GM23248 (cell line): ENCODE measurements at regions not wholly inside any gene's neighbourhood (a gene's known extent, or its start where the extent isn't known, plus 50 kb on each side); places are given as distances from the start of the nearest gene placed in this dataset.

Experiments used
- DNase-seq: peaks from one replicate; pipeline ENCODE4 v3.0.0-alpha.2; 2015
- H2AFZ ChIP-seq: fragments of 200-600 bp; sonication (generic); 2 replicates; pipeline ENCODE4 v1.6.1; 2016; ENCODE audit warnings: antibody characterized with exemption
- H3F3A ChIP-seq: fragments of 200-600 bp; sonication (generic); 2 replicates; pipeline ENCODE4 v1.6.1; 2016; ENCODE audit warnings: mild to moderate bottlenecking, antibody characterized with exemption, mixed run types; ENCODE audit not compliant: insufficient read depth
- H3K27ac ChIP-seq: fragments of 200-600 bp; sonication (generic); 2 replicates; pipeline ENCODE4 v1.5.1; 2016; ENCODE audit warnings: mild to moderate bottlenecking
- H3K27me3 ChIP-seq: fragments of 200-600 bp; sonication (generic); replicated peaks from 2 replicates; pipeline ENCODE4 v1.6.1; 2016; ENCODE audit warnings: mild to moderate bottlenecking; ENCODE audit not compliant: insufficient read depth
- H3K36me3 ChIP-seq: fragments of 200-600 bp; sonication (generic); 2 replicates; pipeline ENCODE4 v1.6.1; 2016; ENCODE audit warnings: low read depth, mild to moderate bottlenecking
- H3K4me1 ChIP-seq: fragments of 200-600 bp; sonication (generic); 2 replicates; pipeline ENCODE4 v1.6.1; 2016; ENCODE audit warnings: mild to moderate bottlenecking; ENCODE audit not compliant: insufficient read depth
- H3K4me2 ChIP-seq: fragments of 200-600 bp; sonication (generic); one replicate; pipeline ENCODE4 v1.6.1; 2016; ENCODE audit warnings: mild to moderate bottlenecking; ENCODE audit not compliant: unreplicated experiment
- H3K4me3 ChIP-seq: fragments of 200-600 bp; sonication (generic); 2 replicates; pipeline ENCODE4 v1.5.1; 2016; ENCODE audit warnings: mild to moderate bottlenecking
- H3K79me2 ChIP-seq: fragments of 200-600 bp; sonication (generic); 2 replicates; pipeline ENCODE4 v1.6.1; 2016; ENCODE audit warnings: mild to moderate bottlenecking; ENCODE audit not compliant: insufficient read depth
- H3K9ac ChIP-seq: fragments of 200-600 bp; sonication (generic); 2 replicates; pipeline ENCODE4 v1.6.1; 2016; ENCODE audit warnings: mild to moderate bottlenecking
- H3K9me2 ChIP-seq: fragments of 200-600 bp; sonication (generic); 2 replicates; pipeline ENCODE4 v1.6.1; 2016; ENCODE audit warnings: mixed run types, mild to moderate bottlenecking, moderate library complexity; ENCODE audit not compliant: insufficient read depth
- H3K9me3 ChIP-seq: fragments of 200-600 bp; sonication (generic); one replicate; pipeline ENCODE4 v1.6.1; 2017; ENCODE audit warnings: low read depth
- H4K20me1 ChIP-seq: fragments of 200-600 bp; sonication (generic); 2 replicates; pipeline ENCODE4 v1.6.0; 2016; ENCODE audit not compliant: insufficient read depth
- EZH2 ChIP-seq: fragments of 200-600 bp; sonication (generic); IDR thresholded peaks from 2 replicates; pipeline ENCODE4 v1.6.1; 2018; ENCODE audit warnings: antibody characterized with exemption, mild to moderate bottlenecking; ENCODE audit not compliant: insufficient read depth, poor library complexity, severe bottlenecking
- EZH2phosphoT487 ChIP-seq: fragments of 200-600 bp; sonication (generic); IDR thresholded peaks from 2 replicates; pipeline ENCODE4 v1.6.1; 2018; ENCODE audit warnings: antibody characterized with exemption, moderate library complexity, mild to moderate bottlenecking, low read depth; ENCODE audit not compliant: insufficient read depth
- WGBS, 2 experiments: methylation state at CpG; one replicate each; pipeline ENCODE4 v1.1.6; 2015 to 2017; ENCODE audit warnings: low lambda C conversion rate in 2 of 2, low coverage in 1 of 2; ENCODE audit errors: missing lambda C conversion rate in 2 of 2; 5-methylcytosine and 5-hydroxymethylcytosine counted together
- in situ Hi-C: fragments of 300-500 bp; cut with MboI; formaldehyde crosslinking; loops from 2 replicates; pipeline ENCODE4 v1.15.0; 2020

GRCh38 chr5:172505845-172506244 is 51.5 kb upstream of the SH3PXD2B start:
- H4K20me1 ChIP-seq, result no peaks in the 10 kb centered on the region
- H3K9me2 ChIP-seq, result no peaks in the 10 kb centered on the region
- H3K79me2 ChIP-seq, result no peaks in the 10 kb centered on the region
- H3F3A ChIP-seq, result no peaks in the 10 kb centered on the region
- no peaks in the 10 kb centered on the region for H3K4me1 ChIP-seq
- no peaks in the 10 kb centered on the region for H3K36me3 ChIP-seq
- H3K27ac ChIP-seq, result no peak overlapping the region
- no peak overlapping the region for H3K4me2 ChIP-seq
- H3K9me3 ChIP-seq, result no peaks in the 10 kb centered on the region
- DNase-seq, result no peak
- H3K27me3 ChIP-seq, result peaks cover 17% of the 10 kb centered on the region
- 69 to 77% methylated on average over 7 of the region's 7 CpGs for WGBS, 2 experiments
- no peak overlapping the region for H3K4me3 ChIP-seq
- TF ChIP-seq EZH2phosphoT487, result no peak
- no peak for TF ChIP-seq EZH2
- in situ Hi-C loops, result no loop called here
- H3K9ac ChIP-seq, result no peak overlapping the region
- H2AFZ ChIP-seq, result no peak overlapping the region

DNA sequence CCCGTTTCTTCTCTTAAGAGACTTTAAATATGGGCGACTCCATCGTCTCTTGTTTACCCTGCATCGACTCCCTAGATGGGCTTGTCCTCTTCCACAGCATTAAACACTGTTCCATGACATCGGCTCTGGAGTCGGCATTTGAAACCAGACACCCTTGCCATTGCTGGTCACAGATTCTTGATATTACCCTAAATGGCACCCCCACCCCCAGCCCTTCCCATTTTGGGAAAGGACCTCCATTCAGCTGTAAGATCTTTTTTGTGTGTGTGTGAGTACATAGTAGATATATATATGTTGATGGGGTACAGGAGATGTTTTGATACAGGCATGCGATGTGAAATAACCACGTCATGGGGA is 51.1 kb upstream of the SH3PXD2B start:
- no peak for DNase-seq
- no peak overlapping the region for H3K4me2 ChIP-seq
- no peak for TF ChIP-seq EZH2
- no peak for TF ChIP-seq EZH2phosphoT487
- peaks cover 17% of the 10 kb centered on the region for H3K27me3 ChIP-seq
- no peaks in the 10 kb centered on the region for H3K9me2 ChIP-seq
- no peaks in the 10 kb centered on the region for H3K36me3 ChIP-seq
- no peaks in the 10 kb centered on the region for H3K9me3 ChIP-seq
- in situ Hi-C loops, result no loop called here
- no peak overlapping the region for H3K4me3 ChIP-seq
- H3K9ac ChIP-seq, result no peak overlapping the region
- no peak overlapping the region for H2AFZ ChIP-seq
- H3K79me2 ChIP-seq, result no peaks in the 10 kb centered on the region
- H3F3A ChIP-seq, result no peaks in the 10 kb centered on the region
- no peaks in the 10 kb centered on the region for H4K20me1 ChIP-seq
- no peak overlapping the region for H3K27ac ChIP-seq
- H3K4me1 ChIP-seq, result no peaks in the 10 kb centered on the region
- whole genome bisulfite sequencing, 2 experiments, result 57 to 61% methylated on average over 8 of the region's 8 CpGs

GRCh38 chr5:172504701-172505402 is 50.5 kb upstream of the SH3PXD2B start:
- DNase-seq, result no peak
- H3K79me2 ChIP-seq, result no peaks in the 10 kb centered on the region
- no peak for TF ChIP-seq EZH2phosphoT487
- peaks cover 20% of the 10 kb centered on the region for H3K27me3 ChIP-seq
- H3K9me3 ChIP-seq, result no peaks in the 10 kb centered on the region
- H4K20me1 ChIP-seq, result no peaks in the 10 kb centered on the region
- no peak overlapping the region for H3K4me2 ChIP-seq
- H3K9ac ChIP-seq, result no peak overlapping the region
- WGBS, 2 experiments, result 47 to 55% methylated on average over 4 of the region's 4 CpGs
- no peak overlapping the region for H3K27ac ChIP-seq
- H3K9me2 ChIP-seq, result no peaks in the 10 kb centered on the region
- in situ Hi-C loops, result no loop called here
- no peak overlapping the region for H2AFZ ChIP-seq
- H3K4me1 ChIP-seq, result no peaks in the 10 kb centered on the region
- H3F3A ChIP-seq, result no peaks in the 10 kb centered on the region
- H3K36me3 ChIP-seq, result no peaks in the 10 kb centered on the region
- H3K4me3 ChIP-seq, result no peak overlapping the region

DNA sequence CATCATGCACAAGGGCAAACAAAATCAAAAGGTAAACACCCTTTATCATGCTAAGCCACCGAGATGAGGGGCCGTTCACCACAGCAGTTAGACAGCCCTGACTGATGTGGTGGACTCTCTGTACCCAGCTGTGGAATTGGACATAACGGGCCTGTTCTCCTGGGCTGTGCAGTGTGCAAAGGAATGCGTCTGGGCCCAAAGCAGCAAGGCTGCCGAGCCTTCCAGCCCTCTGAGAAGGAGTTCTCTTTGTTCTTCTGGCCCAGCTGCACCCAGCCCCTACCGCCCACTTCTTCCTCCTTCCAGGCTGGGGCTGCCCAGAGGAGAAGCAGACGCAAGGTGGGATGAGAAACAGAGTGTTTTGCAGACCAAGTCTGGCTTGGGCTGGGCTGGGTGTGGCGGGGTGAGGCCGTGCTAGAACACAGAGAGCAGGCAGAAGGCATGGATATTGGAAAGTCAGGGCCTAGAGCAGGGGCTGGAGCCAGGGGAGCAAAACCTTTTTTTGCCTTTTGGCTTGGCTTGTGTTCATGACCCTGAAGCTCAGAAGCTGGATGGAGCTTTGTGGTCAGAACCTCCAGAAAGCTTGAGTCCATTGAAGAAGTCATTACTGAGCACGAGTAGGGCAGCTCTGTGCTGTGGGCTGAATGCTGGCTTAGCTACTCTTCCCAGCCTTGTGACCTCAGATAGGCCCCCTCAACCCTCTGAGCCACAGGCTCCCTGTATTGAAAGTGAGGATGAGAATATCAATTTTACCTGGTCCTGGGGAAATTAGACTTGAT is 49.8 kb upstream of the SH3PXD2B start:
- in situ Hi-C loops, result no loop called here
- no peaks in the 10 kb centered on the region for H3K9me2 ChIP-seq
- DNase-seq, result no peak
- H4K20me1 ChIP-seq, result no peaks in the 10 kb centered on the region
- peaks cover 22% of the 10 kb centered on the region for H3K27me3 ChIP-seq
- H3K4me1 ChIP-seq, result no peaks in the 10 kb centered on the region
- WGBS, 2 experiments, result 26 to 28% methylated on average over 10 of the region's 10 CpGs
- no peaks in the 10 kb centered on the region for H3K9me3 ChIP-seq
- no peaks in the 10 kb centered on the region for H3K36me3 ChIP-seq
- H3K4me3 ChIP-seq, result no peak overlapping the region
- no peak overlapping the region for H2AFZ ChIP-seq
- H3F3A ChIP-seq, result no peaks in the 10 kb centered on the region
- H3K79me2 ChIP-seq, result no peaks in the 10 kb centered on the region
- TF ChIP-seq EZH2, result no peak
- H3K27ac ChIP-seq, result no peak overlapping the region
- H3K9ac ChIP-seq, result no peak overlapping the region
- H3K4me2 ChIP-seq, result no peak overlapping the region
